ENCODE measurements at regions not wholly inside any gene's neighbourhood (a gene's known extent, or its start where the extent isn't known, plus 50 kb on each side); places are given as distances from the start of the nearest gene placed in this dataset.
"Not testable (repeated sequence)": the region's sequence is repeated elsewhere in the genome, so short reads cannot be mapped to it uniquely, and the experiment has no call there.

GRCh38 chr9:102506406-102506805 lies 488.7 kb upstream of the CYLC2 start:
- no peak for DNase-seq (ENCODE audit: low spot score)

GRCh38 chr9:102499468-102499867 lies 495.7 kb upstream of the CYLC2 start:
- DNase-seq (ENCODE audit: low spot score), result peak; percentile 84

GRCh38 chr9:102497709-102498108 lies 497.4 kb upstream of the CYLC2 start:
- DNase-seq (ENCODE audit: low spot score), result no peak

GRCh38 chr9:102486976-102487375 lies 508.2 kb upstream of the CYLC2 start:
- not testable (repeated sequence) for DNase-seq (ENCODE audit: low spot score)

- no peak for DNase-seq (ENCODE audit: low spot score)
Measured at GRCh38 chr9:102483651-102484050, 511.5 kb upstream of the CYLC2 start.

GRCh38 chr9:102482776-102483175 lies 512.4 kb upstream of the CYLC2 start:
- no peak for DNase-seq (ENCODE audit: low spot score)

- no peak for DNase-seq (ENCODE audit: low spot score)
Measured at GRCh38 chr9:102479191-102479590, 515.9 kb upstream of the CYLC2 start.

GRCh38 chr9:102474357-102474756 lies 520.8 kb upstream of the CYLC2 start:
- DNase-seq (ENCODE audit: low spot score), result no peak

GRCh38 chr9:102469430-102469829 lies 525.7 kb upstream of the CYLC2 start:
- DNase-seq (ENCODE audit: low spot score), result not testable (repeated sequence)

GRCh38 chr9:102461156-102461819 lies 533.8 kb upstream of the CYLC2 start:
- no peak for DNase-seq (ENCODE audit: low spot score)

GRCh38 chr9:102459828-102460227 lies 535.3 kb upstream of the CYLC2 start:
- no peak for DNase-seq (ENCODE audit: low spot score)

GRCh38 chr9:102456562-102456961 lies 538.6 kb upstream of the CYLC2 start:
- peak; percentile 3 for DNase-seq (ENCODE audit: low spot score)

GRCh38 chr9:102445906-102446305 lies 549.2 kb upstream of the CYLC2 start:
- no peak for DNase-seq (ENCODE audit: low spot score)

GRCh38 chr9:102445181-102445747 lies 549.9 kb upstream of the CYLC2 start:
- no peak for DNase-seq (ENCODE audit: low spot score)

GRCh38 chr9:102439583-102439982 lies 555.5 kb upstream of the CYLC2 start:
- no peak for DNase-seq (ENCODE audit: low spot score)

- not testable (repeated sequence) for DNase-seq (ENCODE audit: low spot score)
Measured at GRCh38 chr9:102436599-102436998, 558.5 kb upstream of the CYLC2 start.

GRCh38 chr9:102435427-102435826 lies 559.7 kb upstream of the CYLC2 start:
- DNase-seq (ENCODE audit: low spot score), result no peak

GRCh38 chr9:102434545-102434944 lies 560.6 kb upstream of the CYLC2 start:
- DNase-seq (ENCODE audit: low spot score), result no peak

- DNase-seq (ENCODE audit: low spot score), result peak; percentile 7
Measured at GRCh38 chr9:102428305-102428704, 566.8 kb upstream of the CYLC2 start.

GRCh38 chr9:102416251-102416650 lies 578.9 kb upstream of the CYLC2 start:
- DNase-seq (ENCODE audit: low spot score), result not testable (repeated sequence)

GRCh38 chr9:102405218-102405867 lies 589.8 kb upstream of the CYLC2 start:
- DNase-seq (ENCODE audit: low spot score), result no peak

- DNase-seq (ENCODE audit: low spot score), result no peak
Measured at GRCh38 chr9:102403514-102403913, 591.6 kb upstream of the CYLC2 start.

- no peak for DNase-seq (ENCODE audit: low spot score)
Measured at GRCh38 chr9:102398205-102398604, 596.9 kb upstream of the CYLC2 start.

- not testable (repeated sequence) for DNase-seq (ENCODE audit: low spot score)
Measured at GRCh38 chr9:102385620-102386019, 609.5 kb upstream of the CYLC2 start.
